H9 (cell line): ENCODE measurements at regions not wholly inside any gene's neighbourhood (a gene's known extent, or its start where the extent isn't known, plus 50 kb on each side); places are given as distances from the start of the nearest gene placed in this dataset.

ENCODE experiments used
- DNase-seq: peaks from one replicate; pipeline ENCODE4 v3.0.0-alpha.2; 2017
- H2AFZ ChIP-seq: one replicate; pipeline ENCODE4 v1.6.1; 2013; ENCODE audit warnings: mild to moderate bottlenecking, low read length, control low read depth, moderate library complexity
- H2AK5ac ChIP-seq: 2 replicates; pipeline ENCODE4 v1.6.1; 2013; ENCODE audit warnings: low read length, control low read depth, mixed read lengths; ENCODE audit not compliant: insufficient read length
- H2BK120ac ChIP-seq: one replicate; pipeline ENCODE4 v1.6.1; 2013; ENCODE audit warnings: low read depth, mild to moderate bottlenecking, low read length, control low read depth, inconsistent platforms; ENCODE audit not compliant: poor library complexity, severe bottlenecking
- H2BK12ac ChIP-seq: 2 replicates; pipeline ENCODE4 v1.6.1; 2013; ENCODE audit warnings: low read length, control low read depth, mixed read lengths, low read depth; ENCODE audit not compliant: insufficient read length
- H2BK15ac ChIP-seq: 2 replicates; pipeline ENCODE4 v1.6.1; 2013; ENCODE audit warnings: low read depth, low read length, control low read depth
- H2BK20ac ChIP-seq: one replicate; pipeline ENCODE4 v1.6.1; 2013; ENCODE audit warnings: low read depth, mild to moderate bottlenecking, low read length, control low read depth, inconsistent platforms; ENCODE audit not compliant: poor library complexity, severe bottlenecking
- H2BK5ac ChIP-seq: 2 replicates; pipeline ENCODE4 v1.6.1; 2013; ENCODE audit warnings: low read length, control low read depth, mixed read lengths; ENCODE audit not compliant: insufficient read length
- H3K14ac ChIP-seq: 2 replicates; pipeline ENCODE4 v1.6.1; 2013; ENCODE audit warnings: low read length, control low read depth; ENCODE audit not compliant: insufficient read depth
- H3K18ac ChIP-seq: 2 replicates; pipeline ENCODE4 v1.6.1; 2013; ENCODE audit warnings: low read depth, mild to moderate bottlenecking, mixed read lengths, low read length, control low read depth; ENCODE audit not compliant: insufficient read length
- H3K23ac ChIP-seq: 2 replicates; pipeline ENCODE4 v1.6.1; 2013; ENCODE audit warnings: low read length, control low read depth, mixed read lengths, low read depth; ENCODE audit not compliant: insufficient read length
- H3K23me2 ChIP-seq: 2 replicates; pipeline ENCODE4 v1.6.1; 2013; ENCODE audit warnings: low read depth, mild to moderate bottlenecking, mixed read lengths, low read length, control low read depth; ENCODE audit not compliant: insufficient read length, poor library complexity, severe bottlenecking
- H3K27ac ChIP-seq: 2 replicates; pipeline ENCODE4 v1.5.1; 2013; ENCODE audit warnings: low read length, control low read depth, mixed read lengths, low read depth; ENCODE audit not compliant: insufficient read length
- H3K27me3 ChIP-seq: 2 replicates; pipeline ENCODE4 v1.6.1; 2013; ENCODE audit warnings: low read length, control low read depth, inconsistent platforms; ENCODE audit not compliant: insufficient read depth
- H3K4ac ChIP-seq: 2 replicates; pipeline ENCODE4 v1.6.1; 2013; ENCODE audit warnings: low read depth, mild to moderate bottlenecking, control low read depth, inconsistent platforms, low read length, moderate library complexity
- H3K4me1 ChIP-seq: 2 replicates; pipeline ENCODE4 v1.6.1; 2013; ENCODE audit warnings: low read length, control low read depth, inconsistent platforms; ENCODE audit not compliant: insufficient read depth
- H3K4me2 ChIP-seq: 2 replicates; pipeline ENCODE4 v1.6.1; 2013; ENCODE audit warnings: low read length, control low read depth, mixed read lengths; ENCODE audit not compliant: insufficient read length, insufficient read depth
- H3K56ac ChIP-seq: 2 replicates; pipeline ENCODE4 v1.6.1; 2013; ENCODE audit warnings: low read depth, mild to moderate bottlenecking, mixed read lengths, low read length, control low read depth; ENCODE audit not compliant: insufficient read length
- H3K79me1 ChIP-seq: 2 replicates; pipeline ENCODE4 v1.6.1; 2013; ENCODE audit warnings: low read depth, mild to moderate bottlenecking, moderate library complexity, low read length, control low read depth, inconsistent platforms; ENCODE audit not compliant: insufficient read depth, poor library complexity, severe bottlenecking
- H3K79me2 ChIP-seq: 2 replicates; pipeline ENCODE4 v1.6.1; 2013; ENCODE audit warnings: low read length, control low read depth, inconsistent platforms; ENCODE audit not compliant: insufficient read depth
- H3K9ac ChIP-seq: 2 replicates; pipeline ENCODE4 v1.6.1; 2013; ENCODE audit warnings: low read length, control low read depth, mixed read lengths; ENCODE audit not compliant: insufficient read length; ENCODE audit errors: extremely low read depth
- H3K9me3 ChIP-seq: one replicate; pipeline ENCODE4 v1.6.1; 2013; ENCODE audit warnings: low read depth, low read length, inconsistent platforms; ENCODE audit not compliant: control insufficient read depth
- H3T11ph ChIP-seq: one replicate; pipeline ENCODE4 v1.6.1; 2013; ENCODE audit warnings: mild to moderate bottlenecking, low read length, control low read depth, inconsistent platforms
- H4K20me1 ChIP-seq: one replicate; pipeline ENCODE4 v1.6.1; 2013; ENCODE audit not compliant: control insufficient read depth, insufficient read length, insufficient read depth
- H4K5ac ChIP-seq: 2 replicates; pipeline ENCODE4 v1.6.1; 2013; ENCODE audit warnings: low read depth, mild to moderate bottlenecking, mixed read lengths, low read length, control low read depth; ENCODE audit not compliant: insufficient read length
- H4K8ac ChIP-seq: replicated peaks from 2 replicates; pipeline ENCODE4 v1.6.1; 2013; ENCODE audit warnings: low read length, control low read depth, mixed read lengths, low read depth; ENCODE audit not compliant: insufficient read length
- H4K91ac ChIP-seq: 2 replicates; pipeline ENCODE4 v1.6.1; 2013; ENCODE audit warnings: low read depth, mild to moderate bottlenecking, moderate library complexity, mixed read lengths, low read length, control low read depth; ENCODE audit not compliant: insufficient read length
- H3K27ac Mint-ChIP-seq, 3 experiments: 2 replicates in 2 of 3; 3 replicates in 1 of 3; pipeline ENCODE4 v1.8.0; 2020 to 2021; ENCODE audit warnings: mixed read lengths in 3 of 3, mild to moderate bottlenecking in 1 of 3, moderate library complexity in 1 of 3
- H3K27me3 Mint-ChIP-seq: 2 replicates; pipeline ENCODE4 v1.8.0; 2021; ENCODE audit warnings: low read depth, mild to moderate bottlenecking, moderate library complexity, mixed read lengths
- H3K36me3 Mint-ChIP-seq, 3 experiments: 2 replicates in 2 of 3; 3 replicates in 1 of 3; pipeline ENCODE4 v1.8.0; 2020 to 2021; ENCODE audit warnings: low read depth in 3 of 3, mixed read lengths in 3 of 3; ENCODE audit not compliant: insufficient read depth in 1 of 3
- H3K4me1 Mint-ChIP-seq, 2 experiments: 2 replicates each; pipeline ENCODE4 v1.8.0; 2020; ENCODE audit warnings: mixed read lengths in 2 of 2
- H3K4me3 Mint-ChIP-seq, 2 experiments: 2 replicates in 1 of 2; 3 replicates in 1 of 2; pipeline ENCODE4 v1.8.0; 2020 to 2021; ENCODE audit warnings: mild to moderate bottlenecking in 2 of 2, mixed read lengths in 2 of 2, moderate library complexity in 1 of 2
- H3K9me3 Mint-ChIP-seq, 2 experiments: 2 replicates in 1 of 2; 3 replicates in 1 of 2; pipeline ENCODE4 v1.8.0; 2020; ENCODE audit warnings: mild to moderate bottlenecking in 2 of 2, mixed read lengths in 2 of 2, moderate library complexity in 1 of 2
- WGBS: extraction: QIAGEN DNeasy Blood & Tissue Kit; methylation state at CpG from one replicate; pipeline ENCODE4 v1.1.7; 2013; ENCODE audit warnings: missing lambda C conversion rate, low lambda C conversion rate, mixed read lengths; ENCODE audit not compliant: insufficient read length; ENCODE audit errors: extremely low coverage; 5-methylcytosine and 5-hydroxymethylcytosine counted together
- TF ChIP-seq, protein P1 (sequence below): fragments of 200-600 bp; sonication (generic); conservative IDR thresholded peaks from 3 replicates; pipeline ENCODE4 v1.8.0; 2021; ENCODE audit warnings: antibody characterized with exemption, mild to moderate bottlenecking

DNA sequence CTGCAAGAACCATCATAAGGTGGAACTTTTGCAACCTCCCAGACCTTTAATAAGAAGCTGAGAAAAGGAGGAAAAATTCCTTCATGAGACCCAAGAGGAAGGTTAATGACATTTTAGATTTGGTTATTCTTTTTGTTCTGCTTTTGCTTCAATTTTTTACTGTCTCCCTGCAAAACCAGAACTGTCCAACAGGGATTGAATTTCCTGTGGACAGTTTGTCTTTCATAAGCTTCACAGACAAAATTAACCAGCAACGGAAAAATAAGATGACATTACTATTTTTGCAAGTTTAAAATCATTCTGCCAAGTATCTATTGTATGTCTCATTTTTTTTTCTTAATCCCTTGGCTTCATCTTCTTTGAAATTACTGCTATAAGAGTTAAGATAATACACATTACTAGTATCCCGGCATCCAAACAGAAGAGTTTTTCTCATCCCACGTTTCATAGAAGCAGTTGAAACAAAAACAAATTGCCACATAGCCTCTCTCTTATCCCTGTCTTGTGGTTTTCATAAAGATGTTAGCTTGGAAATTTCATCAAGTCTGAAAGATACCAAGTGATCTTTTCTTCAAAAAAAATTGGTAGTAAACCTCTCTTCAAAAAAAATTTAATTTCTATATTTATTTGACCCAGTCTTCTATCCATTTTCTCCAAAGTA, 465.3 kb upstream of the PTBP2 start:
- H2BK5ac ChIP-seq, result no peak overlapping the region
- no peak overlapping the region for H3K23ac ChIP-seq
- H3K4me1 ChIP-seq, result no peaks in the 10 kb centered on the region
- no peak overlapping the region for H2BK20ac ChIP-seq
- H3K4ac ChIP-seq, result no peak overlapping the region
- H3K18ac ChIP-seq, result no peak overlapping the region
- H3K14ac ChIP-seq, result no peak overlapping the region
- no peak overlapping the region for H4K8ac ChIP-seq
- no peak overlapping the region for H4K91ac ChIP-seq
- H2AK5ac ChIP-seq, result no peak overlapping the region
- H2BK120ac ChIP-seq, result no peak overlapping the region
- H3K56ac ChIP-seq, result no peak overlapping the region
- no peaks in the 10 kb centered on the region for H3K23me2 ChIP-seq
- H3K9ac ChIP-seq, result no peak overlapping the region
- H2BK15ac ChIP-seq, result no peak overlapping the region
- H4K5ac ChIP-seq, result no peak overlapping the region
- no peak overlapping the region for H3K27ac Mint-ChIP-seq
- H3K27me3 Mint-ChIP-seq, result peaks cover 24% of the 10 kb centered on the region
- no peaks in the 10 kb centered on the region for H3K27me3 ChIP-seq
- DNase-seq, result no peak
- TF ChIP-seq, protein P1, sequence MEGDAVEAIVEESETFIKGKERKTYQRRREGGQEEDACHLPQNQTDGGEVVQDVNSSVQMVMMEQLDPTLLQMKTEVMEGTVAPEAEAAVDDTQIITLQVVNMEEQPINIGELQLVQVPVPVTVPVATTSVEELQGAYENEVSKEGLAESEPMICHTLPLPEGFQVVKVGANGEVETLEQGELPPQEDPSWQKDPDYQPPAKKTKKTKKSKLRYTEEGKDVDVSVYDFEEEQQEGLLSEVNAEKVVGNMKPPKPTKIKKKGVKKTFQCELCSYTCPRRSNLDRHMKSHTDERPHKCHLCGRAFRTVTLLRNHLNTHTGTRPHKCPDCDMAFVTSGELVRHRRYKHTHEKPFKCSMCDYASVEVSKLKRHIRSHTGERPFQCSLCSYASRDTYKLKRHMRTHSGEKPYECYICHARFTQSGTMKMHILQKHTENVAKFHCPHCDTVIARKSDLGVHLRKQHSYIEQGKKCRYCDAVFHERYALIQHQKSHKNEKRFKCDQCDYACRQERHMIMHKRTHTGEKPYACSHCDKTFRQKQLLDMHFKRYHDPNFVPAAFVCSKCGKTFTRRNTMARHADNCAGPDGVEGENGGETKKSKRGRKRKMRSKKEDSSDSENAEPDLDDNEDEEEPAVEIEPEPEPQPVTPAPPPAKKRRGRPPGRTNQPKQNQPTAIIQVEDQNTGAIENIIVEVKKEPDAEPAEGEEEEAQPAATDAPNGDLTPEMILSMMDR, result no peak
- H3K79me2 ChIP-seq, result no peaks in the 10 kb centered on the region
- no peaks in the 10 kb centered on the region for H3K9me3 ChIP-seq
- no peak overlapping the region for H3K27ac ChIP-seq
- WGBS, result no CpG with 5 or more reads among the region's 3 CpGs
- H3K36me3 Mint-ChIP-seq, result no peaks in the 10 kb centered on the region
- H3K4me2 ChIP-seq, result no peak overlapping the region
- no peak overlapping the region for H2AFZ ChIP-seq
- no peaks in the 10 kb centered on the region for H4K20me1 ChIP-seq
- no peaks in the 10 kb centered on the region for H3K9me3 Mint-ChIP-seq
- H3K4me3 Mint-ChIP-seq, result no peak overlapping the region
- H3K4me1 Mint-ChIP-seq, result peaks cover 15 to 19% of the 10 kb centered on the region in 2 experiments
- no peak overlapping the region for H2BK12ac ChIP-seq
- H3T11ph ChIP-seq, result no peak overlapping the region
- H3K79me1 ChIP-seq, result no peaks in the 10 kb centered on the region
